GM12891 (cell line): ENCODE measurements at regions not wholly inside any gene's neighbourhood (a gene's known extent, or its start where the extent isn't known, plus 50 kb on each side); places are given as distances from the start of the nearest gene placed in this dataset.

ENCODE experiments used
- PAX5 ChIP-seq: IDR thresholded peaks from 2 replicates; pipeline ENCODE4 v1.6.1; 2011; ENCODE audit warnings: low read length, moderate library complexity, mild to moderate bottlenecking; ENCODE audit not compliant: insufficient read depth, severe bottlenecking
- POLR2A ChIP-seq: IDR thresholded peaks from 2 replicates; pipeline ENCODE4 v1.6.1; 2011; ENCODE audit warnings: low read depth, low read length, control low read depth
- POLR2AphosphoS5 ChIP-seq: IDR thresholded peaks from 2 replicates; pipeline ENCODE4 v1.6.1; 2011; ENCODE audit warnings: low read depth, low read length, control low read depth
- POU2F2 ChIP-seq: IDR thresholded peaks from 2 replicates; pipeline ENCODE4 v1.6.1; 2011; ENCODE audit warnings: low read depth, mild to moderate bottlenecking, control low read depth, low read length, moderate library complexity
- SPI1 ChIP-seq: IDR thresholded peaks from 2 replicates; pipeline ENCODE4 v1.6.1; 2011; ENCODE audit warnings: low read depth, low read length, control low read depth
- TAF1 ChIP-seq: IDR thresholded peaks from 2 replicates; pipeline ENCODE4 v1.6.1; 2011; ENCODE audit warnings: low read depth, low read length, control low read depth

- TF ChIP-seq POLR2A: no peak
- no peak for TF ChIP-seq TAF1
- no peak for TF ChIP-seq POLR2AphosphoS5
- TF ChIP-seq SPI1: no peak
- TF ChIP-seq PAX5: no peak
- TF ChIP-seq POU2F2: no peak
Observed at GRCh38 chr6:156454867-156455266, 322.3 kb upstream of the ARID1B start.
